OCI-LY1 (cell line): ENCODE measurements at regions not wholly inside any gene's neighbourhood (a gene's known extent, or its start where the extent isn't known, plus 50 kb on each side); places are given as distances from the start of the nearest gene placed in this dataset.
"Not testable (repeated sequence)": the region's sequence is repeated elsewhere in the genome, so short reads cannot be mapped to it uniquely, and the experiment has no call there.

Experiments used
- H2AFZ ChIP-seq: fragments of 200-600 bp; sonication (generic), shearing (Covaris generic); 2 replicates; pipeline ENCODE4 v1.6.0; 2014; ENCODE audit warnings: antibody characterized with exemption, mild to moderate bottlenecking, low read length
- H3F3A ChIP-seq: fragments of 200-600 bp; sonication (generic), shearing (Covaris generic); 2 replicates; pipeline ENCODE4 v1.6.0; 2014; ENCODE audit warnings: mild to moderate bottlenecking, antibody characterized with exemption, low read length, moderate library complexity; ENCODE audit not compliant: insufficient read depth
- H3K27ac ChIP-seq: fragments of 200-600 bp; sonication (generic); 2 replicates; pipeline ENCODE4 v1.5.1; 2014; ENCODE audit warnings: low read length, mixed run types, mild to moderate bottlenecking, low read depth; ENCODE audit not compliant: poor library complexity, severe bottlenecking
- H3K27me3 ChIP-seq: fragments of 200-600 bp; sonication (generic); 2 replicates; pipeline ENCODE4 v1.6.0; 2014; ENCODE audit warnings: antibody characterized with exemption, mild to moderate bottlenecking, low read length, moderate library complexity; ENCODE audit not compliant: insufficient read depth
- H3K36me3 ChIP-seq: fragments of 200-600 bp; sonication (generic); 2 replicates; pipeline ENCODE4 v1.6.1; 2014; ENCODE audit warnings: mild to moderate bottlenecking, antibody characterized with exemption, low read length, moderate library complexity, mixed read lengths; ENCODE audit not compliant: insufficient read depth
- H3K4me1 ChIP-seq: fragments of 200-600 bp; sonication (generic); 2 replicates; pipeline ENCODE4 v1.5.1; 2014; ENCODE audit warnings: mild to moderate bottlenecking, low read length, moderate library complexity; ENCODE audit not compliant: insufficient read depth, severe bottlenecking
- H3K4me2 ChIP-seq: fragments of 200-600 bp; sonication (generic), shearing (Covaris generic); 2 replicates; pipeline ENCODE4 v1.6.1; 2014; ENCODE audit warnings: low read length
- H3K4me3 ChIP-seq: fragments of 200-600 bp; sonication (generic); 2 replicates; pipeline ENCODE4 v1.5.1; 2014; ENCODE audit warnings: low read length, low read depth, mild to moderate bottlenecking, mixed read lengths; ENCODE audit not compliant: poor library complexity, severe bottlenecking
- H3K79me2 ChIP-seq: fragments of 200-600 bp; shearing (Covaris generic); 2 replicates; pipeline ENCODE4 v1.6.1; 2016; ENCODE audit warnings: mixed run types, low read length, mixed read lengths; ENCODE audit not compliant: insufficient read depth
- H3K9ac ChIP-seq: fragments of 200-600 bp; sonication (generic), shearing (Covaris generic); 2 replicates; pipeline ENCODE4 v1.6.1; 2014; ENCODE audit warnings: mild to moderate bottlenecking, low read length, mixed read lengths
- H3K9me2 ChIP-seq: fragments of 200-600 bp; sonication (generic), shearing (Covaris generic); 2 replicates; pipeline ENCODE4 v1.6.1; 2014; ENCODE audit warnings: low read depth, mild to moderate bottlenecking, low read length, mixed read lengths
- H3K9me3 ChIP-seq: fragments of 200-600 bp; shearing (Covaris generic); 2 replicates; pipeline ENCODE4 v1.6.1; 2014; ENCODE audit warnings: low read length, mixed read lengths
- H4K20me1 ChIP-seq: fragments of 200-600 bp; sonication (generic), shearing (Covaris generic); 2 replicates; pipeline ENCODE4 v1.6.0; 2016; ENCODE audit warnings: mild to moderate bottlenecking, low read length; ENCODE audit not compliant: insufficient read depth
- CTCF ChIP-seq: fragments of 200-600 bp; sonication (generic), shearing (Covaris generic); IDR thresholded peaks from 2 replicates; pipeline ENCODE4 v1.5.1; 2017; ENCODE audit warnings: mild to moderate bottlenecking, antibody characterized with exemption, low read length, moderate library complexity, mixed read lengths
- EZH2 ChIP-seq: fragments of 200-600 bp; sonication (generic), shearing (Covaris generic); IDR thresholded peaks from 2 replicates; pipeline ENCODE4 v1.8.0; 2017; ENCODE audit warnings: borderline replicate concordance, mixed run types, mild to moderate bottlenecking, antibody characterized with exemption, low read length, moderate library complexity, mixed read lengths

DNA sequence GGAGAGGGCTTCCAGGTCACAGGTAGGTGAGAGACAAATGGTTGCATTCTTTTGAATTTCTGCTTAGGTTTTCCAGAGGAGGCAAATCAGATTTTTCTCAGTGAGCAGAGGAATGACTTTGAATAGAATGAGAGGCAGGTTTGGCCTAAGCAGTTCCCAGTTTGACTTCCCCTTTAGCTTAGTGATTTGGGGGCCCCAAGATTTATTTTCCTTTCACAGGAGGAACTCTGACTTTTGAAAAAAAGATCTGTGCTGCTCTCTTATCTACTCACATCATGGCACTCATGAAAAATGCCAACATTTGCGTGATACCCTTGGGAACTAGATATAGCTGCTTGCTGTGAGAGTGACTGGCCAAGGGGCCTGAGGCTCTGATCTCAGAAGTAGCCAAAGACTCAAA is 58.0 kb upstream of the EVL start:
- H3K9me2 ChIP-seq = no peaks in the 10 kb centered on the region
- no peaks in the 10 kb centered on the region for H3K27me3 ChIP-seq
- H3F3A ChIP-seq = no peaks in the 10 kb centered on the region
- H3K9ac ChIP-seq = no peak overlapping the region
- H3K9me3 ChIP-seq = peaks cover 8% of the 10 kb centered on the region
- no peak overlapping the region for H3K4me2 ChIP-seq
- no peaks in the 10 kb centered on the region for H3K36me3 ChIP-seq
- H4K20me1 ChIP-seq = no peaks in the 10 kb centered on the region
- TF ChIP-seq CTCF = no peak
- no peak for TF ChIP-seq EZH2
- no peak overlapping the region for H3K4me3 ChIP-seq
- no peak overlapping the region for H2AFZ ChIP-seq
- H3K4me1 ChIP-seq = no peaks in the 10 kb centered on the region
- H3K27ac ChIP-seq = no peak overlapping the region
- H3K79me2 ChIP-seq = no peaks in the 10 kb centered on the region

DNA sequence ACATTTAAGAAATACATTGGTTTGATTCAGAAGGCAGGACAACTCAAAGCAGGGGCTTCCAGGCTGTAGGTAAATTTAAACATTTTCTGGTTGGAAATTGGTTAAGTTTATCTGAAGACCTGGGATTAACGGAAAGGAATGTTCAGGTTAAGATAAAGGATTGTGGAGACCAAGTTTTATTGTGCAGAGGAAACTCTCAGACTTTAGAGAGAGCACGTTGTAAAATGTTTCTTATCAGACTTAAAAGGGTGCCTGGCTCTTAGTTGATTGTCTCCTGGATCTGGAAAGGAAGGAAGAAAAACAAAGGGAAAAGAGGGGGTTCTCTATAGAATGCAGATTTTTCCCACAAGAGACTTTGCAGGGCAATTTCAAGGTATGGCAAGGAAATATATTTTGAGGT is 55.4 kb upstream of the EVL start:
- H3K4me2 ChIP-seq, H4K20me1 ChIP-seq, H3K79me2 ChIP-seq, H3K9me2 ChIP-seq, H3K27ac ChIP-seq, H3K36me3 ChIP-seq, H3K27me3 ChIP-seq, H3K4me3 ChIP-seq, H2AFZ ChIP-seq, H3K4me1 ChIP-seq, H3K9ac ChIP-seq, H3F3A ChIP-seq, H3K9me3 ChIP-seq: not testable (repeated sequence)

GRCh38 chr14:100010679-100011078 is 54.5 kb upstream of the EVL start:
- H3F3A ChIP-seq = no peaks in the 10 kb centered on the region
- no peaks in the 10 kb centered on the region for H3K4me1 ChIP-seq
- no peak overlapping the region for H3K4me3 ChIP-seq
- H3K27ac ChIP-seq = no peak overlapping the region
- TF ChIP-seq CTCF = no peak
- no peak for TF ChIP-seq EZH2
- no peaks in the 10 kb centered on the region for H3K79me2 ChIP-seq
- H3K9me2 ChIP-seq = no peaks in the 10 kb centered on the region
- no peak overlapping the region for H3K4me2 ChIP-seq
- no peak overlapping the region for H2AFZ ChIP-seq
- no peak overlapping the region for H3K9ac ChIP-seq
- H4K20me1 ChIP-seq = no peaks in the 10 kb centered on the region
- H3K36me3 ChIP-seq = no peaks in the 10 kb centered on the region
- H3K27me3 ChIP-seq = no peaks in the 10 kb centered on the region
- H3K9me3 ChIP-seq = no peaks in the 10 kb centered on the region

- no peak overlapping the region for H3K27ac ChIP-seq
- TF ChIP-seq EZH2 = no peak
- TF ChIP-seq CTCF = no peak
- H3K79me2 ChIP-seq = no peaks in the 10 kb centered on the region
- H3K36me3 ChIP-seq = no peaks in the 10 kb centered on the region
- H3F3A ChIP-seq = no peaks in the 10 kb centered on the region
- H3K9ac ChIP-seq = no peak overlapping the region
- no peak overlapping the region for H3K4me2 ChIP-seq
- H3K4me3 ChIP-seq = no peak overlapping the region
- no peaks in the 10 kb centered on the region for H3K9me3 ChIP-seq
- no peaks in the 10 kb centered on the region for H4K20me1 ChIP-seq
- no peaks in the 10 kb centered on the region for H3K4me1 ChIP-seq
- H2AFZ ChIP-seq = no peak overlapping the region
- H3K9me2 ChIP-seq = no peaks in the 10 kb centered on the region
- no peaks in the 10 kb centered on the region for H3K27me3 ChIP-seq
Observed at GRCh38 chr14:100011628-100012325, 53.4 kb upstream of the EVL start.
